OCI-LY7 (cell line): ENCODE measurements at regions not wholly inside any gene's neighbourhood (a gene's known extent, or its start where the extent isn't known, plus 50 kb on each side); places are given as distances from the start of the nearest gene placed in this dataset.

Experiments
- EZH2phosphoT487 ChIP-seq: fragments of 200-600 bp; sonication (generic); IDR thresholded peaks from 2 replicates; pipeline ENCODE4 v1.6.1; 2018; ENCODE audit warnings: low read depth, borderline replicate concordance, mild to moderate bottlenecking, mixed run types, antibody characterized with exemption, low read length, moderate library complexity, mixed read lengths
- TF ChIP-seq, protein P1 (sequence below): fragments of 200-600 bp; sonication (generic); conservative IDR thresholded peaks from 2 replicates; pipeline ENCODE4 v1.5.1; 2014; ENCODE audit warnings: mild to moderate bottlenecking, antibody characterized with exemption, low read length, moderate library complexity, mixed read lengths

DNA sequence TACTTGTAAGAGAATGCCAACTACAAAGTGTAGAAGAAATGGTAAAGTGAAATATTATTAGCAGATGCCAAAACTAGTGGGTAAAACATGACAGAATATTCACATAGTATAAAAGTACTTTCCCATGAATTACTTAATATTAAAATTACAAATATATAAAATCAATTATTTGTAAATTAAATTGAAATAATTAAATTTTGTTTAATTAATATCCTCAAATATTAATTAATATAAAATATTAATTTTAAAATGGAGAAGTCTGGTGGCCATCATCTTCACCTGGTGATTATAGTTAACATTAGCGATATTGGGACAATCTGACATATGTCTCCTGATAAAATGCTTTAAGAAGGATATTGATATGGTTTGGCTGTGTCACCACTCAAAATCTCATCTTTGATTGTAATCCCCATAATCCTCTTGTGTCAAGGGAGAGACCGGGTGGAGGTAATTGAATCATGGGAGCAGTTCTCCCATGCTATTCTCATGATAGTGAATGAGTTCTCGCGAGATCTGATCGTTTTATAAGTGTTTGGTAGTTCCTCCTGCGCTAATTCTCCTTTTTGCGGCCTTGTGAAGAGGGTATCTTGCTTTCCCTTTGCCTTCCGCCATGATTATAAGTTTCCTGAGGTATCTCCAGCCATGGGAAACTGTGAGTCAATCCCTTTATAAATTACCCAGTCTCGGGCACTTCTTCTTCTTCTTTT is 55.0 kb upstream of the SGPP1 start:
- TF ChIP-seq, protein P1, sequence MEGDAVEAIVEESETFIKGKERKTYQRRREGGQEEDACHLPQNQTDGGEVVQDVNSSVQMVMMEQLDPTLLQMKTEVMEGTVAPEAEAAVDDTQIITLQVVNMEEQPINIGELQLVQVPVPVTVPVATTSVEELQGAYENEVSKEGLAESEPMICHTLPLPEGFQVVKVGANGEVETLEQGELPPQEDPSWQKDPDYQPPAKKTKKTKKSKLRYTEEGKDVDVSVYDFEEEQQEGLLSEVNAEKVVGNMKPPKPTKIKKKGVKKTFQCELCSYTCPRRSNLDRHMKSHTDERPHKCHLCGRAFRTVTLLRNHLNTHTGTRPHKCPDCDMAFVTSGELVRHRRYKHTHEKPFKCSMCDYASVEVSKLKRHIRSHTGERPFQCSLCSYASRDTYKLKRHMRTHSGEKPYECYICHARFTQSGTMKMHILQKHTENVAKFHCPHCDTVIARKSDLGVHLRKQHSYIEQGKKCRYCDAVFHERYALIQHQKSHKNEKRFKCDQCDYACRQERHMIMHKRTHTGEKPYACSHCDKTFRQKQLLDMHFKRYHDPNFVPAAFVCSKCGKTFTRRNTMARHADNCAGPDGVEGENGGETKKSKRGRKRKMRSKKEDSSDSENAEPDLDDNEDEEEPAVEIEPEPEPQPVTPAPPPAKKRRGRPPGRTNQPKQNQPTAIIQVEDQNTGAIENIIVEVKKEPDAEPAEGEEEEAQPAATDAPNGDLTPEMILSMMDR = no peak
- TF ChIP-seq EZH2phosphoT487 = no peak
